ENCODE measurements at regions not wholly inside any gene's neighbourhood (a gene's known extent, or its start where the extent isn't known, plus 50 kb on each side); places are given as distances from the start of the nearest gene placed in this dataset.

GRCh38 chr14:89469210-89470198, 52.5 kb upstream of the FOXN3 start (continued):
- TF ChIP-seq, protein P1, sequence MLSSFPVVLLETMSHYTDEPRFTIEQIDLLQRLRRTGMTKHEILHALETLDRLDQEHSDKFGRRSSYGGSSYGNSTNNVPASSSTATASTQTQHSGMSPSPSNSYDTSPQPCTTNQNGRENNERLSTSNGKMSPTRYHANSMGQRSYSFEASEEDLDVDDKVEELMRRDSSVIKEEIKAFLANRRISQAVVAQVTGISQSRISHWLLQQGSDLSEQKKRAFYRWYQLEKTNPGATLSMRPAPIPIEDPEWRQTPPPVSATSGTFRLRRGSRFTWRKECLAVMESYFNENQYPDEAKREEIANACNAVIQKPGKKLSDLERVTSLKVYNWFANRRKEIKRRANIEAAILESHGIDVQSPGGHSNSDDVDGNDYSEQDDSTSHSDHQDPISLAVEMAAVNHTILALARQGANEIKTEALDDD (IDR thresholded peaks at IDR 0.05): peak; percentile 70
- TF ChIP-seq JUNB (CRISPR knock-in tag; conservative IDR thresholded peaks at IDR 0.05) (no peak), SMARCB1 (IDR thresholded peaks at IDR 0.05; ENCODE audit: insufficient read length, low read depth) (no peak), IFI16 (CRISPR knock-in tag; IDR thresholded peaks at IDR 0.05) (no peak), CCAR2 (IDR thresholded peaks at IDR 0.05; ENCODE audit: low read depth, low read length) (no peak), ERF (CRISPR knock-in tag; IDR thresholded peaks at IDR 0.05) (no peak), SRSF1 (IDR thresholded peaks at IDR 0.05; ENCODE audit: low read depth, low read length) (no peak), ATF1 (CRISPR knock-in tag; IDR thresholded peaks at IDR 0.05) (no peak), ATF1 (tag; IDR thresholded peaks at IDR 0.05) (no peak), TBL1XR1 (IDR thresholded peaks at IDR 0.05; ENCODE audit: low read length in 2 of 2) (peak in 1 of 2 experiments; percentile 83; a peak in 1 of 4 replicates), TEAD2 (tag; IDR thresholded peaks at IDR 0.05) (no peak), GTF2E2 (tag; IDR thresholded peaks at IDR 0.05) (no peak), ZKSCAN1 (IDR thresholded peaks at IDR 0.05; ENCODE audit: low read depth, low read length) (no peak), JUND (IDR thresholded peaks at IDR 0.05; ENCODE audit: borderline replicate concordance, low read depth, low read length) (peak; percentile 28; the same call in 1 of the 2 replicates), JUND (tag; IDR thresholded peaks at IDR 0.05; ENCODE audit: borderline replicate concordance, low read depth, low read length) (0 out of 3 replicates have a peak, but pooled peaks have one; percentile 20), POLR2B (IDR thresholded peaks at IDR 0.05; ENCODE audit: low read depth, partially characterized antibody) (no peak), DDX20 (tag; IDR thresholded peaks at IDR 0.05; ENCODE audit: low read depth) (no peak)
- TF ChIP-seq, protein P2, sequence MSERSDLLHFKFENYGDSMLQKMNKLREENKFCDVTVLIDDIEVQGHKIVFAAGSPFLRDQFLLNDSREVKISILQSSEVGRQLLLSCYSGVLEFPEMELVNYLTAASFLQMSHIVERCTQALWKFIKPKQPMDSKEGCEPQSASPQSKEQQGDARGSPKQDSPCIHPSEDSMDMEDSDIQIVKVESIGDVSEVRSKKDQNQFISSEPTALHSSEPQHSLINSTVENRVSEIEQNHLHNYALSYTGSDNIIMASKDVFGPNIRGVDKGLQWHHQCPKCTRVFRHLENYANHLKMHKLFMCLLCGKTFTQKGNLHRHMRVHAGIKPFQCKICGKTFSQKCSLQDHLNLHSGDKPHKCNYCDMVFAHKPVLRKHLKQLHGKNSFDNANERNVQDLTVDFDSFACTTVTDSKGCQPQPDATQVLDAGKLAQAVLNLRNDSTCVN (CRISPR knock-in tag; IDR thresholded peaks at IDR 0.05): no peak
- TF ChIP-seq, protein P3, sequence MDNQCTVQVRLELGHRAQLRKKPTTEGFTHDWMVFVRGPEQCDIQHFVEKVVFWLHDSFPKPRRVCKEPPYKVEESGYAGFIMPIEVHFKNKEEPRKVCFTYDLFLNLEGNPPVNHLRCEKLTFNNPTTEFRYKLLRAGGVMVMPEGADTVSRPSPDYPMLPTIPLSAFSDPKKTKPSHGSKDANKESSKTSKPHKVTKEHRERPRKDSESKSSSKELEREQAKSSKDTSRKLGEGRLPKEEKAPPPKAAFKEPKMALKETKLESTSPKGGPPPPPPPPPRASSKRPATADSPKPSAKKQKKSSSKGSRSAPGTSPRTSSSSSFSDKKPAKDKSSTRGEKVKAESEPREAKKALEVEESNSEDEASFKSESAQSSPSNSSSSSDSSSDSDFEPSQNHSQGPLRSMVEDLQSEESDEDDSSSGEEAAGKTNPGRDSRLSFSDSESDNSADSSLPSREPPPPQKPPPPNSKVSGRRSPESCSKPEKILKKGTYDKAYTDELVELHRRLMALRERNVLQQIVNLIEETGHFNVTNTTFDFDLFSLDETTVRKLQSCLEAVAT (IDR thresholded peaks at IDR 0.05): no peak
